ENCODE measurements at regions not wholly inside any gene's neighbourhood (a gene's known extent, or its start where the extent isn't known, plus 50 kb on each side); places are given as distances from the start of the nearest gene placed in this dataset.

DNA sequence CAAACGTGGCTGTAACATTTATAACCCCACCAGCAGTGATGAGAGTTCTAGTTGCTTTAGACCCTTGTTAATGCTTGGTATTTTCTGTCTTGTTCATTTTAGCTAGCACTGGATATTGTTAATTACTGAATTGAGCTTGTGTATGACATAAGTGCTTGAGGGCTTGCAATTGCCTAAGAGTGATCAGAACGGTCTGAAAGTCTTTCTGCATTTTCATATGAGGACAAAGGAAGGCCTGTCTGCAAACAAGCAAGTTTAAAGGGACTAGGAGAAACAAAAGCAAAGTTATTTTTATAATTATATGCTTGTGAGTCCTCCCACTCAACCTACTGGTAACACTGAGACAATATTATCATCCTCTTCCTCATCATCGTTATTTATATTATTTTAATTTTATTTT is 305.5 kb upstream of the DUSP10 start:
- H3K27ac ChIP-seq (ENCODE audit: low read depth, low read length): no peak overlapping the region
- 88% methylated on average over 1 of the region's 3 CpGs for WGBS
- no peaks in the 10 kb centered on the region for H3K36me3 ChIP-seq (ENCODE audit: insufficient read depth, low read length)

DNA sequence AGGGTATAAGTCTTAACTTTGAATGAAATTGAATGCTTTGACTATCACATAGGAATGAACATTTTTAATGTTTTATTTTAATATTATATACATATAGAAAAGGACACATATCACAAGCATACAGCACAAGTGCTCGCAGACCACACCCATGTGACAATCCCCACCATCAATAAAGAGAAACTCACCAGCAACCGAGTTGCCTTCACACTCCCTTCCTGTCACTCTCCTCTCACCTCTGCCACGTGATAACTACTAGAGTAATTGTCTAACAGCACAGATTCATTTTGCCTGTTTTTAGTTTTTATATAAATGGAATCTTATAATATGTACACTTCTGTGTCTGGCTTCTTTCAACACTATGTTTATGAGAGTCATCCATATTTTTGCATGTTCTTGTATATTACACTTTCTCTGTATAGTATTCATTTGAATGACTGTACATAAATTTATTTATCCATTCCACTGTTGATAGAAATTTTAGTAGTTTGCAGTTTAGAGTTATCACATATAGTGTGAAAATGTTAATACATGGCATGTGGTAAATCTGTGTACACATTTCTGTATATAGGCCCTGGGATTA is 304.9 kb upstream of the DUSP10 start:
- Histone ChIP-seq H3K4me3 (ENCODE audit: low read length) (no peak overlapping the region), H3K27me3 (ENCODE audit: insufficient read depth, low read length) (no peaks in the 10 kb centered on the region), H3K9me3 (ENCODE audit: insufficient read depth, low read depth, low read length) (no peaks in the 10 kb centered on the region), H3K4me1 (ENCODE audit: insufficient read depth, low read length) (no peaks in the 10 kb centered on the region; the same call in 1 of the 2 replicates), H3K36me3 (ENCODE audit: insufficient read depth, low read length) (no peaks in the 10 kb centered on the region), H3K9ac (ENCODE audit: low read depth, low read length) (no peak overlapping the region), H3K27ac (ENCODE audit: low read depth, low read length) (no peak overlapping the region)
- 90% methylated on average over 3 of the region's 3 CpGs for WGBS

More for the DNA sequence above, 305.5 kb upstream of the DUSP10 start:
- Histone ChIP-seq H3K9me3 (ENCODE audit: insufficient read depth, low read depth, low read length) (no peaks in the 10 kb centered on the region), H3K4me1 (ENCODE audit: insufficient read depth, low read length) (no peaks in the 10 kb centered on the region; the same call in 1 of the 2 replicates), H3K27me3 (ENCODE audit: insufficient read depth, low read length) (no peaks in the 10 kb centered on the region), H3K4me3 (ENCODE audit: low read length) (no peak overlapping the region), H3K9ac (ENCODE audit: low read depth, low read length) (no peak overlapping the region)

GRCh38 chr1:222045786-222046185 is 303.9 kb upstream of the DUSP10 start:
- Histone ChIP-seq H3K27me3 (ENCODE audit: insufficient read depth, low read length) (no peaks in the 10 kb centered on the region), H3K4me3 (ENCODE audit: low read length) (no peak overlapping the region), H3K4me1 (ENCODE audit: insufficient read depth, low read length) (no peaks in the 10 kb centered on the region; the same call in 1 of the 2 replicates), H3K36me3 (ENCODE audit: insufficient read depth, low read length) (no peaks in the 10 kb centered on the region), H3K9ac (ENCODE audit: low read depth, low read length) (no peak overlapping the region), H3K9me3 (ENCODE audit: insufficient read depth, low read depth, low read length) (no peaks in the 10 kb centered on the region), H3K27ac (ENCODE audit: low read depth, low read length) (no peak overlapping the region)
- WGBS: 94% methylated on average over 3 of the region's 3 CpGs

DNA sequence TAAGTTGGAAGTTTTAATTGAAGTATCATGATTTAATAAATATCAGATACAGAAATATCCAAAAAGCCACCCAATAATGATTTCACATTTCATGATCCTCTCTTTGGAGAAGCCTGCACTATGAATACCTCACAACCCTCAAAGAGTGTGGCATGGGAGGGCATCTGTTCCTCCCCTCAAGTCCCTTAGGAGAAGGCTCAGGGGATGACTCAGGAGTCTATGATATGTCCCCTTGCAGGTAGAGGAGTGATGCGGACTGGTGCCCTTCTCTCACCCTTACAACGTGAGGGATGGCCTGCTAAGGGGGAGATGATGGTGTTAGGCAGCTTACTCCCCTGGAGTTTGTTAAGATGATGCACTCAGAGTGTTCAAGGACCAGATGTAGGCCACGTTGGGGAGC is 303.3 kb upstream of the DUSP10 start:
- H3K27ac ChIP-seq (ENCODE audit: low read depth, low read length): no peak overlapping the region
- H3K36me3 ChIP-seq (ENCODE audit: insufficient read depth, low read length): no peaks in the 10 kb centered on the region
- H3K4me3 ChIP-seq (ENCODE audit: low read length): no peak overlapping the region
- WGBS: 91% methylated on average over 3 of the region's 3 CpGs
- no peaks in the 10 kb centered on the region for H3K27me3 ChIP-seq (ENCODE audit: insufficient read depth, low read length)
- H3K9me3 ChIP-seq (ENCODE audit: insufficient read depth, low read depth, low read length): no peaks in the 10 kb centered on the region
- H3K9ac ChIP-seq (ENCODE audit: low read depth, low read length): no peak overlapping the region
- no peaks in the 10 kb centered on the region; the same call in 1 of the 2 replicates for H3K4me1 ChIP-seq (ENCODE audit: insufficient read depth, low read length)

- Histone ChIP-seq H3K9me3 (ENCODE audit: insufficient read depth, low read depth, low read length) (no peaks in the 10 kb centered on the region), H3K4me3 (ENCODE audit: low read length) (no peak overlapping the region), H3K27ac (ENCODE audit: low read depth, low read length) (no peak overlapping the region), H3K36me3 (ENCODE audit: insufficient read depth, low read length) (no peaks in the 10 kb centered on the region), H3K27me3 (ENCODE audit: insufficient read depth, low read length) (no peaks in the 10 kb centered on the region), H3K9ac (ENCODE audit: low read depth, low read length) (no peak overlapping the region), H3K4me1 (ENCODE audit: insufficient read depth, low read length) (no peaks in the 10 kb centered on the region; the same call in 1 of the 2 replicates)
- 94% methylated on average over 9 of the region's 9 CpGs for WGBS
Observed at GRCh38 chr1:222043444-222044292, 301.8 kb upstream of the DUSP10 start.

- H3K36me3 ChIP-seq (ENCODE audit: insufficient read depth, low read length): no peaks in the 10 kb centered on the region
- no peaks in the 10 kb centered on the region for H3K4me1 ChIP-seq (ENCODE audit: insufficient read depth, low read length)
- 97% methylated on average over 6 of the region's 6 CpGs for WGBS
- H3K9me3 ChIP-seq (ENCODE audit: insufficient read depth, low read depth, low read length): no peaks in the 10 kb centered on the region
- H3K27me3 ChIP-seq (ENCODE audit: insufficient read depth, low read length): no peaks in the 10 kb centered on the region
- H3K9ac ChIP-seq (ENCODE audit: low read depth, low read length): no peak overlapping the region
- H3K27ac ChIP-seq (ENCODE audit: low read depth, low read length): no peak overlapping the region
- H3K4me3 ChIP-seq (ENCODE audit: low read length): no peak overlapping the region
Observed at GRCh38 chr1:222042120-222042519, 300.2 kb upstream of the DUSP10 start.

DNA sequence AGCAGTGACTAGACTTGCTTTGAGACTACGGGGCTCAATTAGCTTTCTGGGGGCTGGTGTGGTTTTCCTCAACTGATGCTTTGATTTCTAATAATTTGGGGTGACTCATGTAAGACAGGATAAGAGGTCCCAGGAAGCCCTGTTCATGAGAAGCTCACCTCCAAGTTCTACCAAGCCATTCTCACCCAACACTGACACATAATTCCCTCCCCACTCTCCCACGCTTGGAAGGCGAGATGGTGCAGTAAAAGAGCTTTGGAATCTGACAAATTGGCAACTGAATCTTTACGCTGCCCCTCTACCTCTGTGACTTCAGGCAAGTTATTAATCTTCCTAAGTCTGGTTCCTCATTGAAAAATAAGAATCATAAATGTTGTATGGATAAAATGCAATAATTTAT is 299.1 kb upstream of the DUSP10 start:
- Histone ChIP-seq H3K9me3 (ENCODE audit: insufficient read depth, low read depth, low read length) (no peaks in the 10 kb centered on the region), H3K4me3 (ENCODE audit: low read length) (no peak overlapping the region), H3K4me1 (ENCODE audit: insufficient read depth, low read length) (no peaks in the 10 kb centered on the region), H3K36me3 (ENCODE audit: insufficient read depth, low read length) (no peaks in the 10 kb centered on the region), H3K27me3 (ENCODE audit: insufficient read depth, low read length) (no peaks in the 10 kb centered on the region), H3K27ac (ENCODE audit: low read depth, low read length) (no peak overlapping the region), H3K9ac (ENCODE audit: low read depth, low read length) (no peak overlapping the region)
- 97% methylated on average over 4 of the region's 4 CpGs for WGBS

- Histone ChIP-seq H3K36me3 (ENCODE audit: insufficient read depth, low read length) (no peaks in the 10 kb centered on the region), H3K9me3 (ENCODE audit: insufficient read depth, low read depth, low read length) (no peaks in the 10 kb centered on the region), H3K4me1 (ENCODE audit: insufficient read depth, low read length) (no peaks in the 10 kb centered on the region), H3K27ac (ENCODE audit: low read depth, low read length) (no peak overlapping the region), H3K4me3 (ENCODE audit: low read length) (no peak overlapping the region), H3K9ac (ENCODE audit: low read depth, low read length) (no peak overlapping the region), H3K27me3 (ENCODE audit: insufficient read depth, low read length) (no peaks in the 10 kb centered on the region)
- 95% methylated on average over 11 of the region's 11 CpGs for WGBS
Observed at GRCh38 chr1:222040121-222040805, 298.4 kb upstream of the DUSP10 start.

DNA sequence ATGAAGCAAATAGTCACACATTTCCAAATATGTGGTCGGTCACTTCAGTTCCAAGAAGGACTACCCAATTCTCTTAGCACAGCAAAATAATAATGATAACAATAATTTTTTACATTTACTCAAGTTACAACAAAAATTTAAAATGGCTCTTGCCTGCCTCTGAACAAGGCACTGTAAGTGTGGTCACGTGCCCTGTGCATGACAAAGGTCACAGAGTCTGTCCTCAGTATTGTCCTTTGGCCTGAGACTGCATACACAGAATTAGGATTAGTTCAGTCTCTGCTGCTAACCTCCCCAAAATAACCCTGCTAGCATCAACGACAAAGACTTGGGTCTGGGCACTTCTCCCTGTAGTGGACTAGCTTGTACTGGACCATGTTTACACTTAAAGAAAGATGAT is 297.1 kb upstream of the DUSP10 start:
- no peaks in the 10 kb centered on the region for H3K4me1 ChIP-seq (ENCODE audit: insufficient read depth, low read length)
- no peak overlapping the region for H3K9ac ChIP-seq (ENCODE audit: low read depth, low read length)
- no peaks in the 10 kb centered on the region for H3K9me3 ChIP-seq (ENCODE audit: insufficient read depth, low read depth, low read length)
- H3K27me3 ChIP-seq (ENCODE audit: insufficient read depth, low read length): no peaks in the 10 kb centered on the region
- no peak overlapping the region for H3K4me3 ChIP-seq (ENCODE audit: low read length)
- no peak overlapping the region for H3K27ac ChIP-seq (ENCODE audit: low read depth, low read length)
- H3K36me3 ChIP-seq (ENCODE audit: insufficient read depth, low read length): no peaks in the 10 kb centered on the region
- 77% methylated on average over 3 of the region's 3 CpGs for WGBS

DNA sequence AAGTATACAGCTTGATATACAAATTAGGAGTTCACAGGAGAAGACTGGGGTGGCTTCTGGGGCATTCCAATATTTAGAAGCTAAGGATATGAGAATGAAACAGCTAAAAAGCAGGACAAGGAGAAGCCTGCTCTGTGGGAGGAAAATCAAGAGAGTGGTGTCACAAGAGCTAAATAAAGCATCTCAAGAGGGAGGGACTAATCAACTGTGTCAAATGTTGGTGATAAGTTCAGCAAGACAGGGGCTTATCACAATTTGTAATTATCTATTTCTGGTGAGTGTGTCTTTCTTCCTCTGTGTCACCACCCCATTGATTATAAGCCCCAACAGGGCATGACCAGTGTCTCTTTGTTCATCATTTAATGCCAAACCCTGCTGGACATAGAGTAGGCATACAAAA is 295.8 kb upstream of the DUSP10 start:
- Histone ChIP-seq H3K4me1 (ENCODE audit: insufficient read depth, low read length) (no peaks in the 10 kb centered on the region), H3K9me3 (ENCODE audit: insufficient read depth, low read depth, low read length) (no peaks in the 10 kb centered on the region), H3K4me3 (ENCODE audit: low read length) (no peak overlapping the region), H3K36me3 (ENCODE audit: insufficient read depth, low read length) (no peaks in the 10 kb centered on the region), H3K9ac (ENCODE audit: low read depth, low read length) (no peak overlapping the region), H3K27ac (ENCODE audit: low read depth, low read length) (no peak overlapping the region), H3K27me3 (ENCODE audit: insufficient read depth, low read length) (no peaks in the 10 kb centered on the region)

DNA sequence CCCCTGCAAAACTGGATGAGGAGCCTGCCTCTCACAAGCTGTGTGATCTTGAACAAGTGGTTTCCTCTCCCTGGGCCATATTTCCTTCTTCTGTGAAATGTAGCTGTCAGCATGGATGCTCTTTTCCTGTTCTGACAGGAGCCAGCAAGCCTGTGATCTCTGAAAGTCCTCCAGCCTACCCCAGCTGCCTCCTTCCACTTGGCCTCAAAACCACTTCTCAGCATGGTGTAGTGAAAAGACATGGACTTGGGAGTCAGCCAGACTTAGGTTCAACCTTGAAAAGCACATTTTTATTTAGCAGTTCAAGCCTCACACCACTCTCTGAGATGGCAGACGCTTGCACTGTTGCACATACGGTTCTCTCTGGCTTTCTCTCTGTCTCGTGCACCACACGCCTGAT is 292.9 kb upstream of the DUSP10 start:
- no peaks in the 10 kb centered on the region for H3K9me3 ChIP-seq (ENCODE audit: insufficient read depth, low read depth, low read length)
- H3K9ac ChIP-seq (ENCODE audit: low read depth, low read length): no peak overlapping the region
- WGBS: 91% methylated on average over 4 of the region's 4 CpGs
- H3K27ac ChIP-seq (ENCODE audit: low read depth, low read length): no peak overlapping the region
- no peaks in the 10 kb centered on the region for H3K27me3 ChIP-seq (ENCODE audit: insufficient read depth, low read length)
- H3K4me1 ChIP-seq (ENCODE audit: insufficient read depth, low read length): no peaks in the 10 kb centered on the region
- no peaks in the 10 kb centered on the region for H3K36me3 ChIP-seq (ENCODE audit: insufficient read depth, low read length)
- H3K4me3 ChIP-seq (ENCODE audit: low read length): no peak overlapping the region
